IMR-90 (cell line): ENCODE measurements at regions not wholly inside any gene's neighbourhood (a gene's known extent, or its start where the extent isn't known, plus 50 kb on each side); places are given as distances from the start of the nearest gene placed in this dataset.

ENCODE experiments used
- ATAC-seq: fragments of 200-7000 bp; cut with Tn5 transposase; 2 replicates; pipeline ENCODE4 v1.9.1; 2020; ENCODE audit warnings: low read depth, mild to moderate bottlenecking, moderate library complexity
- BruUV-seq: library from RNA; stranded (reverse); fragments of 400-500 nt; replicated peaks from 2 replicates; lab custom pipeline; 2021; lab: Mats Ljungman, UMichigan
- CTCF ChIA-PET: fragments of 300-600 bp; formaldehyde crosslinking; extraction: SDS; loops from one replicate; lab custom pipeline; 2021; ENCODE audit warnings: antibody characterized with exemption; lab: Yijun Ruan, JAX
- POLR2A ChIA-PET: fragments of 300-600 bp; sonication (Branson Sonifier 250); formaldehyde crosslinking; loops from one replicate; lab custom pipeline; 2022; ENCODE audit warnings: antibody characterized with exemption; ENCODE audit not compliant: unreplicated experiment; lab: Charles Lee
- DNase-seq: peaks from one replicate; pipeline ENCODE4 v3.0.0; 2013
- H2AFZ ChIP-seq: replicated peaks from 2 replicates; pipeline ENCODE3; 2013; ENCODE audit warnings: low read length, mild to moderate bottlenecking; ENCODE audit not compliant: poor library complexity
- H2AK5ac ChIP-seq: 2 replicates; pipeline ENCODE4 v1.6.1; 2013; ENCODE audit warnings: low read depth, low read length, inconsistent platforms
- H2AK9ac ChIP-seq: replicated peaks from 2 replicates; pipeline ENCODE3; 2013; ENCODE audit warnings: mild to moderate bottlenecking, low read depth, low read length, moderate library complexity; ENCODE audit not compliant: poor library complexity
- H2BK120ac ChIP-seq: 2 replicates; pipeline ENCODE4 v1.6.1; 2013; ENCODE audit warnings: low read depth, low read length, inconsistent platforms
- H2BK15ac ChIP-seq: 3 replicates; pipeline ENCODE4 v1.6.1; 2013; ENCODE audit warnings: low read depth, low read length, inconsistent platforms
- H2BK20ac ChIP-seq: 2 replicates; pipeline ENCODE4 v1.6.1; 2013; ENCODE audit warnings: low read depth, mild to moderate bottlenecking, inconsistent platforms, low read length, moderate library complexity
- H2BK5ac ChIP-seq: 2 replicates; pipeline ENCODE4 v1.6.1; 2013; ENCODE audit warnings: mild to moderate bottlenecking, low read depth, low read length, inconsistent platforms; ENCODE audit not compliant: poor library complexity, severe bottlenecking
- H3K14ac ChIP-seq: replicated peaks from 2 replicates; pipeline ENCODE4 v1.6.1; 2013; ENCODE audit warnings: low read depth, low read length, inconsistent platforms
- H3K18ac ChIP-seq: 2 replicates; pipeline ENCODE4 v1.6.1; 2013; ENCODE audit warnings: low read depth, low read length, control low read depth
- H3K23ac ChIP-seq: 2 replicates; pipeline ENCODE4 v1.6.1; 2013; ENCODE audit warnings: low read depth, low read length, inconsistent platforms
- H3K27ac ChIP-seq: 2 replicates; pipeline ENCODE4 v1.5.1; 2013; ENCODE audit warnings: mild to moderate bottlenecking, control low read depth, low read length; ENCODE audit not compliant: insufficient read depth
- H3K27me3 ChIP-seq: 2 replicates; pipeline ENCODE4 v1.6.1; 2013; ENCODE audit warnings: low read length; ENCODE audit not compliant: control insufficient read depth, insufficient read depth
- H3K36me3 ChIP-seq: 2 replicates; pipeline ENCODE4 v1.6.1; 2013; ENCODE audit warnings: low read length, mixed read lengths; ENCODE audit not compliant: control insufficient read depth, insufficient read depth
- H3K4ac ChIP-seq: 2 replicates; pipeline ENCODE4 v1.6.1; 2013; ENCODE audit warnings: low read depth, low read length, inconsistent platforms
- H3K4me1 ChIP-seq: 2 replicates; pipeline ENCODE4 v1.6.1; 2013; ENCODE audit warnings: low read length, mixed read lengths; ENCODE audit not compliant: control insufficient read depth, insufficient read depth
- H3K4me2 ChIP-seq: 2 replicates; pipeline ENCODE4 v1.6.1; 2013; ENCODE audit warnings: low read depth, mild to moderate bottlenecking, control low read depth, low read length, moderate library complexity
- H3K4me3 ChIP-seq: 2 replicates; pipeline ENCODE4 v1.5.1; 2013; ENCODE audit warnings: low read depth, mild to moderate bottlenecking, control low read depth, low read length, moderate library complexity; ENCODE audit not compliant: insufficient read depth
- H3K56ac ChIP-seq: 2 replicates; pipeline ENCODE4 v1.6.1; 2013; ENCODE audit warnings: low read length, inconsistent platforms; ENCODE audit not compliant: insufficient read depth; ENCODE audit errors: extremely low read depth
- H3K79me1 ChIP-seq, 2 experiments: 2 replicates each; pipeline ENCODE4 v1.6.1; 2013; ENCODE audit warnings: low read length in 2 of 2, inconsistent platforms in 1 of 2, low read depth in 1 of 2
- H3K9ac ChIP-seq: 2 replicates; pipeline ENCODE4 v1.6.1; 2013; ENCODE audit warnings: low read depth, low read length, control low read depth
- H3K9me1 ChIP-seq: 2 replicates; pipeline ENCODE4 v1.6.1; 2013; ENCODE audit warnings: low read length, inconsistent platforms; ENCODE audit not compliant: insufficient read depth
- H3K9me3 ChIP-seq: 2 replicates; pipeline ENCODE4 v1.6.1; 2013; ENCODE audit warnings: low read length; ENCODE audit not compliant: control insufficient read depth, insufficient read depth
- H4K20me1 ChIP-seq: 2 replicates; pipeline ENCODE4 v1.6.1; 2013; ENCODE audit warnings: low read length, inconsistent platforms; ENCODE audit not compliant: insufficient read depth
- H4K5ac ChIP-seq: 2 replicates; pipeline ENCODE4 v1.6.1; 2013; ENCODE audit warnings: mild to moderate bottlenecking, low read depth, low read length, control low read depth
- H4K8ac ChIP-seq, 2 experiments: 2 replicates each; pipeline ENCODE4 v1.6.1; 2013; ENCODE audit warnings: low read depth in 2 of 2, low read length in 2 of 2, control low read depth in 1 of 2, inconsistent platforms in 1 of 2
- H4K91ac ChIP-seq: 2 replicates; pipeline ENCODE4 v1.6.1; 2013; ENCODE audit warnings: low read depth, low read length, inconsistent platforms; ENCODE audit not compliant: insufficient read depth
- BHLHE40 ChIP-seq: fragments of 150-350 bp; IDR thresholded peaks from 2 replicates; pipeline ENCODE4 v1.6.1; 2016; ENCODE audit warnings: mild to moderate bottlenecking, low read depth, low read length
- CHD1 ChIP-seq: IDR thresholded peaks from 2 replicates; pipeline ENCODE4 v1.6.1; 2012; ENCODE audit warnings: low read depth, low read length, improper control_type of control experiment
- FOS ChIP-seq: fragments of 150-350 bp; IDR thresholded peaks from 2 replicates; pipeline ENCODE4 v1.6.1; 2016; ENCODE audit warnings: low read depth, low read length
- MAFK ChIP-seq: IDR thresholded peaks from 2 replicates; pipeline ENCODE4 v1.6.1; 2012; ENCODE audit warnings: low read depth, low read length, improper control_type of control experiment
- MAZ ChIP-seq: IDR thresholded peaks from 2 replicates; pipeline ENCODE4 v1.6.1; 2012; ENCODE audit warnings: low read depth, mild to moderate bottlenecking, low read length, improper control_type of control experiment, moderate library complexity, borderline replicate concordance
- MXI1 ChIP-seq: IDR thresholded peaks from 2 replicates; pipeline ENCODE4 v1.6.1; 2012; ENCODE audit warnings: low read depth, mild to moderate bottlenecking, low read length, moderate library complexity, borderline replicate concordance
- NFE2L2 ChIP-seq: fragments of 150-350 bp; IDR thresholded peaks from 2 replicates; pipeline ENCODE4 v1.6.1; 2016; ENCODE audit warnings: low read depth, mild to moderate bottlenecking, low read length
- POLR2A ChIP-seq: IDR thresholded peaks from 2 replicates; pipeline ENCODE4 v1.6.1; 2012; ENCODE audit warnings: mild to moderate bottlenecking, low read depth, low read length
- RAD21 ChIP-seq: IDR thresholded peaks from 2 replicates; pipeline ENCODE4 v1.6.1; 2012; ENCODE audit warnings: low read length, improper control_type of control experiment
- RFX5 ChIP-seq: IDR thresholded peaks from 2 replicates; pipeline ENCODE4 v1.8.0; 2012; ENCODE audit warnings: low read depth, mild to moderate bottlenecking, low read length, moderate library complexity
- whole genome bisulfite sequencing, 2 experiments: methylation state at CpG; one replicate each; pipeline versions ENCODE4 v1.1.5 to v1.1.7; 2013; ENCODE audit warnings: missing lambda C conversion rate in 2 of 2; ENCODE audit not compliant: insufficient read length in 1 of 2; ENCODE audit errors: extremely low coverage in 2 of 2; 5-methylcytosine and 5-hydroxymethylcytosine counted together
- dilution Hi-C: fragments of 300-500 bp; cut with HindIII; formaldehyde crosslinking; loops from one replicate; pipeline ENCODE4 v1.14.3; 2018; ENCODE audit warnings: low sequenced_read_pairs; ENCODE audit not compliant: unreplicated experiment
- in situ Hi-C: fragments of 300-500 bp; cut with MboI; formaldehyde crosslinking; loops from 3 replicates; pipeline ENCODE4 v1.14.3; 2019; ENCODE audit warnings: low sequenced_read_pairs, inconsistent platforms, mixed read lengths
- intact Hi-C: fragments of 100-400 bp; cut with micrococcal nuclease; formaldehyde crosslinking; loops from 2 replicates; pipeline ENCODE4 v1.10.0; 2022
- TF ChIP-seq, protein P1 (sequence below): fragments of 150-350 bp; IDR thresholded peaks from 2 replicates; pipeline ENCODE4 v1.6.1; 2016; ENCODE audit warnings: low read depth, mild to moderate bottlenecking, low read length, moderate library complexity, borderline replicate concordance
- TF ChIP-seq, protein P2 (sequence below): fragments of 150-350 bp; IDR thresholded peaks from 2 replicates; pipeline ENCODE4 v1.6.1; 2017; ENCODE audit warnings: mild to moderate bottlenecking, antibody characterized with exemption, low read length, low read depth
- TF ChIP-seq, protein P3 (sequence below): conservative IDR thresholded peaks from 2 replicates; pipeline ENCODE4 v1.5.1; 2012; ENCODE audit warnings: mild to moderate bottlenecking, low read depth, low read length, improper control_type of control experiment

DNA sequence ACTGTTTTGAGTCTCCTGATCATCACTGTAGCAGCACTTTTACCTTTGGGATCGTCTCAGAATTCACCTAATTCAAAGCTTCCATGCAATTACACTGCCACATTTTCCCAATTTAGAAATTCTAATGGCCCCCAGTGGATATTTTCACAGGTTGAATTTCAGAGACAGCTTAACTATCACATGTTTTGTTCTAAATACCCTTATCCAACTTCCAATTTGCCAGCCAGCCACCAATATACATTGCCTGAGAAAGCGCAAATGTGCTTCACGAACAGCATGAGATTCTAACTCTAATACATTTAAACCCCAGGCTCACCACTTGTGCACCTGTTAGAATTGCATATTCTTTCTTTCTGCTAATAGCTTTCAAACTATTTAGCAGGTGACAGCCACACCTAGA is 1160.9 kb upstream of the TMEM132C start:
- ATAC-seq, result no peak
- POLR2A ChIA-PET, result no interaction called here
- H3K36me3 ChIP-seq, result no peaks in the 10 kb centered on the region
- no peak overlapping the region for H2BK15ac ChIP-seq
- H2AFZ ChIP-seq, result no peak overlapping the region
- no peak overlapping the region for H3K9ac ChIP-seq
- no peak overlapping the region for H3K4me2 ChIP-seq
- CTCF ChIA-PET, result interaction anchor here (0.9 kb wide), 1 partner anchor 275 kb away, joined by 3 read pairs; no protein-coding TSS in a partner anchor
- intact Hi-C loops (no loop called here), in situ Hi-C loops (loop anchor here (5.0 kb wide), 1 partner anchor 186 kb away; no protein-coding TSS in a partner anchor), dilution Hi-C loops (no loop called here)
- H3K4me1 ChIP-seq, result no peaks in the 10 kb centered on the region
- no peak overlapping the region for H3K27ac ChIP-seq
- no peak overlapping the region for H2AK9ac ChIP-seq
- H3K56ac ChIP-seq, result no peak overlapping the region
- H2AK5ac ChIP-seq, result no peak overlapping the region
- no peaks in the 10 kb centered on the region; the same call in 1 of the 2 replicates for H3K9me3 ChIP-seq
- no peaks in the 10 kb centered on the region for H3K9me1 ChIP-seq
- no peak for TF ChIP-seq BHLHE40
- TF ChIP-seq, protein P1, sequence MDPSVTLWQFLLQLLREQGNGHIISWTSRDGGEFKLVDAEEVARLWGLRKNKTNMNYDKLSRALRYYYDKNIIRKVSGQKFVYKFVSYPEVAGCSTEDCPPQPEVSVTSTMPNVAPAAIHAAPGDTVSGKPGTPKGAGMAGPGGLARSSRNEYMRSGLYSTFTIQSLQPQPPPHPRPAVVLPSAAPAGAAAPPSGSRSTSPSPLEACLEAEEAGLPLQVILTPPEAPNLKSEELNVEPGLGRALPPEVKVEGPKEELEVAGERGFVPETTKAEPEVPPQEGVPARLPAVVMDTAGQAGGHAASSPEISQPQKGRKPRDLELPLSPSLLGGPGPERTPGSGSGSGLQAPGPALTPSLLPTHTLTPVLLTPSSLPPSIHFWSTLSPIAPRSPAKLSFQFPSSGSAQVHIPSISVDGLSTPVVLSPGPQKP, result no peak
- no peak for TF ChIP-seq FOS
- no peak for TF ChIP-seq NFE2L2
- no peak for TF ChIP-seq POLR2A
- TF ChIP-seq, protein P2, sequence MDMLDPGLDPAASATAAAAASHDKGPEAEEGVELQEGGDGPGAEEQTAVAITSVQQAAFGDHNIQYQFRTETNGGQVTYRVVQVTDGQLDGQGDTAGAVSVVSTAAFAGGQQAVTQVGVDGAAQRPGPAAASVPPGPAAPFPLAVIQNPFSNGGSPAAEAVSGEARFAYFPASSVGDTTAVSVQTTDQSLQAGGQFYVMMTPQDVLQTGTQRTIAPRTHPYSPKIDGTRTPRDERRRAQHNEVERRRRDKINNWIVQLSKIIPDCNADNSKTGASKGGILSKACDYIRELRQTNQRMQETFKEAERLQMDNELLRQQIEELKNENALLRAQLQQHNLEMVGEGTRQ, result no peak
- TF ChIP-seq CHD1, result no peak
- no peak for TF ChIP-seq MXI1
- no peak for TF ChIP-seq RFX5
- TF ChIP-seq MAZ, result no peak
- TF ChIP-seq, protein P3, sequence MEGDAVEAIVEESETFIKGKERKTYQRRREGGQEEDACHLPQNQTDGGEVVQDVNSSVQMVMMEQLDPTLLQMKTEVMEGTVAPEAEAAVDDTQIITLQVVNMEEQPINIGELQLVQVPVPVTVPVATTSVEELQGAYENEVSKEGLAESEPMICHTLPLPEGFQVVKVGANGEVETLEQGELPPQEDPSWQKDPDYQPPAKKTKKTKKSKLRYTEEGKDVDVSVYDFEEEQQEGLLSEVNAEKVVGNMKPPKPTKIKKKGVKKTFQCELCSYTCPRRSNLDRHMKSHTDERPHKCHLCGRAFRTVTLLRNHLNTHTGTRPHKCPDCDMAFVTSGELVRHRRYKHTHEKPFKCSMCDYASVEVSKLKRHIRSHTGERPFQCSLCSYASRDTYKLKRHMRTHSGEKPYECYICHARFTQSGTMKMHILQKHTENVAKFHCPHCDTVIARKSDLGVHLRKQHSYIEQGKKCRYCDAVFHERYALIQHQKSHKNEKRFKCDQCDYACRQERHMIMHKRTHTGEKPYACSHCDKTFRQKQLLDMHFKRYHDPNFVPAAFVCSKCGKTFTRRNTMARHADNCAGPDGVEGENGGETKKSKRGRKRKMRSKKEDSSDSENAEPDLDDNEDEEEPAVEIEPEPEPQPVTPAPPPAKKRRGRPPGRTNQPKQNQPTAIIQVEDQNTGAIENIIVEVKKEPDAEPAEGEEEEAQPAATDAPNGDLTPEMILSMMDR, result no peak
- no peak for TF ChIP-seq RAD21
- TF ChIP-seq MAFK, result no peak
- no peaks in the 10 kb centered on the region for H4K20me1 ChIP-seq
- H3K4me3 ChIP-seq, result no peak overlapping the region
- H4K91ac ChIP-seq, result no peak overlapping the region
- no peak overlapping the region for H3K14ac ChIP-seq
- H2BK120ac ChIP-seq, result no peak overlapping the region
- BruUV-seq, result no TSS peak
- H4K5ac ChIP-seq, result no peak overlapping the region
- no peaks in the 10 kb centered on the region for H3K79me1 ChIP-seq
- no peak overlapping the region for H2BK5ac ChIP-seq
- no peak overlapping the region for H3K4ac ChIP-seq
- WGBS, 2 experiments, result 67% methylated on average over 2 of the region's 3 CpGs; no CpG with 5 or more reads in 1 of the 2 experiments
- no peak overlapping the region for H2BK20ac ChIP-seq
- no peak overlapping the region for H3K18ac ChIP-seq
- H4K8ac ChIP-seq, result no peak overlapping the region
- DNase-seq, result no peak
- H3K27me3 ChIP-seq, result no peaks in the 10 kb centered on the region
- no peak overlapping the region for H3K23ac ChIP-seq
